ENCODE measurements at regions not wholly inside any gene's neighbourhood (a gene's known extent, or its start where the extent isn't known, plus 50 kb on each side); places are given as distances from the start of the nearest gene placed in this dataset.

- TF ChIP-seq, protein P1, sequence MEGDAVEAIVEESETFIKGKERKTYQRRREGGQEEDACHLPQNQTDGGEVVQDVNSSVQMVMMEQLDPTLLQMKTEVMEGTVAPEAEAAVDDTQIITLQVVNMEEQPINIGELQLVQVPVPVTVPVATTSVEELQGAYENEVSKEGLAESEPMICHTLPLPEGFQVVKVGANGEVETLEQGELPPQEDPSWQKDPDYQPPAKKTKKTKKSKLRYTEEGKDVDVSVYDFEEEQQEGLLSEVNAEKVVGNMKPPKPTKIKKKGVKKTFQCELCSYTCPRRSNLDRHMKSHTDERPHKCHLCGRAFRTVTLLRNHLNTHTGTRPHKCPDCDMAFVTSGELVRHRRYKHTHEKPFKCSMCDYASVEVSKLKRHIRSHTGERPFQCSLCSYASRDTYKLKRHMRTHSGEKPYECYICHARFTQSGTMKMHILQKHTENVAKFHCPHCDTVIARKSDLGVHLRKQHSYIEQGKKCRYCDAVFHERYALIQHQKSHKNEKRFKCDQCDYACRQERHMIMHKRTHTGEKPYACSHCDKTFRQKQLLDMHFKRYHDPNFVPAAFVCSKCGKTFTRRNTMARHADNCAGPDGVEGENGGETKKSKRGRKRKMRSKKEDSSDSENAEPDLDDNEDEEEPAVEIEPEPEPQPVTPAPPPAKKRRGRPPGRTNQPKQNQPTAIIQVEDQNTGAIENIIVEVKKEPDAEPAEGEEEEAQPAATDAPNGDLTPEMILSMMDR (IDR thresholded peaks at IDR 0.05; ENCODE audit: unreplicated experiment), result no peak
- CTCF ChIA-PET, result no interaction called here
- intact Hi-C loops (cut with micrococcal nuclease; ENCODE audit: unreplicated experiment), result no loop called here
Observed at GRCh38 chr1:239922778-239923522, 168.7 kb upstream of the FMN2 start.

DNA sequence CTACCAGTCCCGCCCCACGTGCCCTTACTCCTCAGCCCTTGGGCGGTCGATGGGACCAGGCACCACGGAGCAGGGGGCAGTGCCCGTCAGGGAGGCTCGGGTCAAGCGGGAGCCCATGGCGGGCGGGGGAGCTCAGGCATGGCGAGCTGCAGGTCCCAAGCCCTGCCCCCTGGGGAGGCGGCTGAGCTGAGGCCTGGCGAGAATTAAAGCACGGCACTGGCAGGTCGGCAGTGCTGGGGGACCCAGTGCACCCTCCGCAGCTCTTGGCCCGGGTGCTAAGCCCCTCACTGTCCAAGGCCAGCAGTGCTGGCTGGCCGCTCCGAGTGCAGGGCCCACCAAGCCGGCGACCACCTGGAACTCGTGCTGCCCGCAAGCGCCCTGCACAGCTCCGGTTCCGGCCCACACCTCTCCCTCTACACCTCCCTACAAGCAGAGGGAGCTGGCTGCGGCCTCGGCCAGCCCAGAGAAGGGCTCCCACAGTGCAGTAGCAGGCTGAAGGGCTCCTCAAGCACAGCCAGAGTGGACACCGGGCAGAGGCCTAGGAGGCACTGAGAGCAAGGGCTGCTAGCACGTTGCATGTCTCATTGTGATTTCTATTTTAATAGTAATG, 166.8 kb upstream of the FMN2 start:
- Mint-ChIP-seq H3K27me3 (ENCODE audit: unreplicated experiment) (no peaks in the 10 kb centered on the region), H3K4me3 (ENCODE audit: low read depth, unreplicated experiment) (no peak overlapping the region), H3K4me1 (ENCODE audit: low read depth, unreplicated experiment) (peaks cover 2% of the 10 kb centered on the region), H3K9me3 (ENCODE audit: low read depth, unreplicated experiment) (peaks cover 3% of the 10 kb centered on the region), H3K27ac (ENCODE audit: unreplicated experiment) (no peak overlapping the region), H3K36me3 (ENCODE audit: insufficient read depth, unreplicated experiment) (no peaks in the 10 kb centered on the region)
- no peak for DNase-seq
- CTCF ChIA-PET, result interaction anchor here (0.6 kb wide), 1 partner anchor 1740 kb away, joined by 3 read pairs; no protein-coding TSS in a partner anchor
- BruUV-seq (replicated peaks), result no TSS peak
- intact Hi-C loops (cut with micrococcal nuclease; ENCODE audit: unreplicated experiment), result no loop called here
- TF ChIP-seq, protein P1 (IDR thresholded peaks at IDR 0.05; ENCODE audit: unreplicated experiment), result no peak

More at GRCh38 chr1:239922778-239923522, 168.7 kb upstream of the FMN2 start:
- Mint-ChIP-seq H3K27me3 (ENCODE audit: unreplicated experiment) (no peaks in the 10 kb centered on the region), H3K9me3 (ENCODE audit: low read depth, unreplicated experiment) (peaks cover 3% of the 10 kb centered on the region), H3K36me3 (ENCODE audit: insufficient read depth, unreplicated experiment) (no peaks in the 10 kb centered on the region), H3K27ac (ENCODE audit: unreplicated experiment) (no peak overlapping the region), H3K4me3 (ENCODE audit: low read depth, unreplicated experiment) (no peak overlapping the region), H3K4me1 (ENCODE audit: low read depth, unreplicated experiment) (no peaks in the 10 kb centered on the region)
- DNase-seq, result no peak
- no TSS peak for BruUV-seq (replicated peaks)

GRCh38 chr1:239926184-239926583, 165.5 kb upstream of the FMN2 start:
- no peak overlapping the region for H3K27ac Mint-ChIP-seq (ENCODE audit: unreplicated experiment)
- peaks cover 2% of the 10 kb centered on the region for H3K9me3 Mint-ChIP-seq (ENCODE audit: low read depth, unreplicated experiment)
- no peak for DNase-seq
- CTCF ChIA-PET, result no interaction called here
- peaks cover 15% of the 10 kb centered on the region for H3K4me1 Mint-ChIP-seq (ENCODE audit: low read depth, unreplicated experiment)
- no peaks in the 10 kb centered on the region for H3K27me3 Mint-ChIP-seq (ENCODE audit: unreplicated experiment)
- H3K4me3 Mint-ChIP-seq (ENCODE audit: low read depth, unreplicated experiment), result no peak overlapping the region
- no TSS peak for BruUV-seq (replicated peaks)
- intact Hi-C loops (cut with micrococcal nuclease; ENCODE audit: unreplicated experiment), result no loop called here
- TF ChIP-seq, protein P1 (IDR thresholded peaks at IDR 0.05; ENCODE audit: unreplicated experiment), result no peak
- no peaks in the 10 kb centered on the region for H3K36me3 Mint-ChIP-seq (ENCODE audit: insufficient read depth, unreplicated experiment)

DNA sequence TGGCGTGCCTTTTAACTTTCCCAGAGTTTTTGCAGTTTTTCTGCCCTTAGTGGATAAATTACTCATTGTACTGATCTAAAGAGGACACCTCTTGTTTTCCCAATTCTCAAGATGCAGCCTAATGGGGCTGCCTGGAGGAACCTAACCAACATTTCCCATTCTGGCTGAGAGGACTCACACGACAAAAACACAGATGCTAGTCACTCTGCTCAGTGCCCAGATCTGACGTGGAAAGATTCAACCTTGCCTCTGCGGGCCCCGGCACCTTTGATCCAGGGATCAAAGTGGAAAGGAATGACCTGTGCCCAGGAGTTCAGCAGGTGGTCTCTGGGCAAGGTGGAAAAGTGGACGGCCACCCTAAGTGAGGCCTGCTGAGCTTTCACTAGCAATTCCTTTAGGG, 162.4 kb upstream of the FMN2 start:
- Mint-ChIP-seq H3K27me3 (ENCODE audit: unreplicated experiment) (no peaks in the 10 kb centered on the region), H3K36me3 (ENCODE audit: insufficient read depth, unreplicated experiment) (no peaks in the 10 kb centered on the region), H3K4me3 (ENCODE audit: low read depth, unreplicated experiment) (no peak overlapping the region), H3K9me3 (ENCODE audit: low read depth, unreplicated experiment) (peaks cover 2% of the 10 kb centered on the region), H3K4me1 (ENCODE audit: low read depth, unreplicated experiment) (peaks cover 23% of the 10 kb centered on the region), H3K27ac (ENCODE audit: unreplicated experiment) (no peak overlapping the region)
- intact Hi-C loops (cut with micrococcal nuclease; ENCODE audit: unreplicated experiment), result no loop called here
- CTCF ChIA-PET, result no interaction called here
- TF ChIP-seq, protein P1 (IDR thresholded peaks at IDR 0.05; ENCODE audit: unreplicated experiment), result no peak
- no peak for DNase-seq
- BruUV-seq (replicated peaks), result no TSS peak
